ENCODE measurements at regions not wholly inside any gene's neighbourhood (a gene's known extent, or its start where the extent isn't known, plus 50 kb on each side); places are given as distances from the start of the nearest gene placed in this dataset.

GRCh38 chr2:146890491-146890890 is 954.3 kb upstream of the ACVR2A start:
- TF ChIP-seq CTCF (IDR thresholded peaks at IDR 0.05; ENCODE audit: insufficient read depth, low read depth, low read length) (no peak), EZH2 (IDR thresholded peaks at IDR 0.05; ENCODE audit: insufficient read depth, low read length) (no peak)

Measured in astrocyte (in vitro differentiated cells and primary cell).